ENCODE measurements at regions not wholly inside any gene's neighbourhood (a gene's known extent, or its start where the extent isn't known, plus 50 kb on each side); places are given as distances from the start of the nearest gene placed in this dataset.
"Not testable (repeated sequence)": the region's sequence is repeated elsewhere in the genome, so short reads cannot be mapped to it uniquely, and the experiment has no call there.

GRCh38 chr14:106389186-106389585 is 862.8 kb downstream of the TMEM121 start:
- not testable (repeated sequence) for DNase-seq (ENCODE audit: low read depth in 3 of 3)

GRCh38 chr14:106390401-106390800 is 864.0 kb downstream of the TMEM121 start:
- no peak for DNase-seq (ENCODE audit: low read depth in 3 of 3)

GRCh38 chr14:106390947-106391346 is 864.6 kb downstream of the TMEM121 start:
- no peak for DNase-seq (ENCODE audit: low read depth in 3 of 3)

- DNase-seq (ENCODE audit: low read depth in 3 of 3): no peak
Observed at GRCh38 chr14:106393742-106394141, 867.4 kb downstream of the TMEM121 start.

GRCh38 chr14:106395456-106396050 is 869.2 kb downstream of the TMEM121 start:
- DNase-seq (ENCODE audit: low read depth in 3 of 3): no peak

GRCh38 chr14:106396999-106397398 is 870.6 kb downstream of the TMEM121 start:
- DNase-seq (ENCODE audit: low read depth in 3 of 3): no peak

- not testable (repeated sequence) for DNase-seq (ENCODE audit: low read depth in 3 of 3)
Observed at GRCh38 chr14:106398931-106399331, 872.5 kb downstream of the TMEM121 start.

- not testable (repeated sequence) for DNase-seq (ENCODE audit: low read depth in 3 of 3)
Observed at GRCh38 chr14:106401316-106401715, 874.9 kb downstream of the TMEM121 start.

GRCh38 chr14:106410229-106410628 is 883.8 kb downstream of the TMEM121 start:
- peak in 2 of 3 donors; percentile 28 to 38 for DNase-seq (ENCODE audit: low read depth in 3 of 3)

GRCh38 chr14:106414464-106414863 is 888.1 kb downstream of the TMEM121 start:
- no peak for DNase-seq (ENCODE audit: low read depth in 3 of 3)

- DNase-seq (ENCODE audit: low read depth in 3 of 3): peak; percentile 97 to 100 (median 99)
Observed at GRCh38 chr14:106417224-106418049, 891.1 kb downstream of the TMEM121 start.

- DNase-seq (ENCODE audit: low read depth in 3 of 3): no peak
Observed at GRCh38 chr14:106419376-106419965, 893.1 kb downstream of the TMEM121 start.

- peak in 2 of 3 donors; percentile 58 to 75 for DNase-seq (ENCODE audit: low read depth in 3 of 3)
Observed at GRCh38 chr14:106421431-106422033, 895.1 kb downstream of the TMEM121 start.

GRCh38 chr14:106422066-106422465 is 895.7 kb downstream of the TMEM121 start:
- DNase-seq (ENCODE audit: low read depth in 3 of 3): no peak

- DNase-seq (ENCODE audit: low read depth in 3 of 3): not testable (repeated sequence)
Observed at GRCh38 chr14:106425150-106425549, 898.8 kb downstream of the TMEM121 start.

GRCh38 chr14:106436310-106436905 is 910.0 kb downstream of the TMEM121 start:
- DNase-seq (ENCODE audit: low read depth in 3 of 3): peak; percentile 29 to 63 (median 56)

- peak; percentile 12 to 33 (median 25) for DNase-seq (ENCODE audit: low read depth in 3 of 3)
Observed at GRCh38 chr14:106442857-106443256, 916.5 kb downstream of the TMEM121 start.

GRCh38 chr14:106455026-106455425 is 928.6 kb downstream of the TMEM121 start:
- DNase-seq (ENCODE audit: low read depth in 3 of 3): no peak

GRCh38 chr14:106459971-106460730 is 933.8 kb downstream of the TMEM121 start:
- peak; percentile 41 to 63 (median 55) for DNase-seq (ENCODE audit: low read depth in 3 of 3)

- DNase-seq (ENCODE audit: low read depth in 3 of 3): no peak
Observed at GRCh38 chr14:106460916-106461315, 934.5 kb downstream of the TMEM121 start.

GRCh38 chr14:106466483-106466882 is 940.1 kb downstream of the TMEM121 start:
- DNase-seq (ENCODE audit: low read depth in 3 of 3): not testable (repeated sequence)

Data from stimulated activated CD4-positive, alpha-beta T cell treated with anti-CD3 and anti-CD28 coated beads, TNF-alpha, amount 100 ng/mL, for 48 hours (primary cell).